H9 (cell line): ENCODE measurements at regions not wholly inside any gene's neighbourhood (a gene's known extent, or its start where the extent isn't known, plus 50 kb on each side); places are given as distances from the start of the nearest gene placed in this dataset.

Experiments
- DNase-seq: peaks from one replicate; pipeline ENCODE4 v3.0.0-alpha.2; 2017
- H2AFZ ChIP-seq: one replicate; pipeline ENCODE4 v1.6.1; 2013; ENCODE audit warnings: mild to moderate bottlenecking, low read length, control low read depth, moderate library complexity
- H2AK5ac ChIP-seq: 2 replicates; pipeline ENCODE4 v1.6.1; 2013; ENCODE audit warnings: low read length, control low read depth, mixed read lengths; ENCODE audit not compliant: insufficient read length
- H2BK120ac ChIP-seq: one replicate; pipeline ENCODE4 v1.6.1; 2013; ENCODE audit warnings: low read depth, mild to moderate bottlenecking, low read length, control low read depth, inconsistent platforms; ENCODE audit not compliant: poor library complexity, severe bottlenecking
- H2BK12ac ChIP-seq: 2 replicates; pipeline ENCODE4 v1.6.1; 2013; ENCODE audit warnings: low read length, control low read depth, mixed read lengths, low read depth; ENCODE audit not compliant: insufficient read length
- H2BK15ac ChIP-seq: 2 replicates; pipeline ENCODE4 v1.6.1; 2013; ENCODE audit warnings: low read depth, low read length, control low read depth
- H2BK20ac ChIP-seq: one replicate; pipeline ENCODE4 v1.6.1; 2013; ENCODE audit warnings: low read depth, mild to moderate bottlenecking, low read length, control low read depth, inconsistent platforms; ENCODE audit not compliant: poor library complexity, severe bottlenecking
- H2BK5ac ChIP-seq: 2 replicates; pipeline ENCODE4 v1.6.1; 2013; ENCODE audit warnings: low read length, control low read depth, mixed read lengths; ENCODE audit not compliant: insufficient read length
- H3K14ac ChIP-seq: 2 replicates; pipeline ENCODE4 v1.6.1; 2013; ENCODE audit warnings: low read length, control low read depth; ENCODE audit not compliant: insufficient read depth
- H3K18ac ChIP-seq: 2 replicates; pipeline ENCODE4 v1.6.1; 2013; ENCODE audit warnings: low read depth, mild to moderate bottlenecking, mixed read lengths, low read length, control low read depth; ENCODE audit not compliant: insufficient read length
- H3K23ac ChIP-seq: 2 replicates; pipeline ENCODE4 v1.6.1; 2013; ENCODE audit warnings: low read length, control low read depth, mixed read lengths, low read depth; ENCODE audit not compliant: insufficient read length
- H3K23me2 ChIP-seq: 2 replicates; pipeline ENCODE4 v1.6.1; 2013; ENCODE audit warnings: low read depth, mild to moderate bottlenecking, mixed read lengths, low read length, control low read depth; ENCODE audit not compliant: insufficient read length, poor library complexity, severe bottlenecking
- H3K27ac ChIP-seq: 2 replicates; pipeline ENCODE4 v1.5.1; 2013; ENCODE audit warnings: low read length, control low read depth, mixed read lengths, low read depth; ENCODE audit not compliant: insufficient read length
- H3K27me3 ChIP-seq: 2 replicates; pipeline ENCODE4 v1.6.1; 2013; ENCODE audit warnings: low read length, control low read depth, inconsistent platforms; ENCODE audit not compliant: insufficient read depth
- H3K4ac ChIP-seq: 2 replicates; pipeline ENCODE4 v1.6.1; 2013; ENCODE audit warnings: low read depth, mild to moderate bottlenecking, control low read depth, inconsistent platforms, low read length, moderate library complexity
- H3K4me1 ChIP-seq: 2 replicates; pipeline ENCODE4 v1.6.1; 2013; ENCODE audit warnings: low read length, control low read depth, inconsistent platforms; ENCODE audit not compliant: insufficient read depth
- H3K4me2 ChIP-seq: 2 replicates; pipeline ENCODE4 v1.6.1; 2013; ENCODE audit warnings: low read length, control low read depth, mixed read lengths; ENCODE audit not compliant: insufficient read length, insufficient read depth
- H3K56ac ChIP-seq: 2 replicates; pipeline ENCODE4 v1.6.1; 2013; ENCODE audit warnings: low read depth, mild to moderate bottlenecking, mixed read lengths, low read length, control low read depth; ENCODE audit not compliant: insufficient read length
- H3K79me1 ChIP-seq: 2 replicates; pipeline ENCODE4 v1.6.1; 2013; ENCODE audit warnings: low read depth, mild to moderate bottlenecking, moderate library complexity, low read length, control low read depth, inconsistent platforms; ENCODE audit not compliant: insufficient read depth, poor library complexity, severe bottlenecking
- H3K79me2 ChIP-seq: 2 replicates; pipeline ENCODE4 v1.6.1; 2013; ENCODE audit warnings: low read length, control low read depth, inconsistent platforms; ENCODE audit not compliant: insufficient read depth
- H3K9ac ChIP-seq: 2 replicates; pipeline ENCODE4 v1.6.1; 2013; ENCODE audit warnings: low read length, control low read depth, mixed read lengths; ENCODE audit not compliant: insufficient read length; ENCODE audit errors: extremely low read depth
- H3K9me3 ChIP-seq: one replicate; pipeline ENCODE4 v1.6.1; 2013; ENCODE audit warnings: low read depth, low read length, inconsistent platforms; ENCODE audit not compliant: control insufficient read depth
- H3T11ph ChIP-seq: one replicate; pipeline ENCODE4 v1.6.1; 2013; ENCODE audit warnings: mild to moderate bottlenecking, low read length, control low read depth, inconsistent platforms
- H4K20me1 ChIP-seq: one replicate; pipeline ENCODE4 v1.6.1; 2013; ENCODE audit not compliant: control insufficient read depth, insufficient read length, insufficient read depth
- H4K5ac ChIP-seq: 2 replicates; pipeline ENCODE4 v1.6.1; 2013; ENCODE audit warnings: low read depth, mild to moderate bottlenecking, mixed read lengths, low read length, control low read depth; ENCODE audit not compliant: insufficient read length
- H4K8ac ChIP-seq: replicated peaks from 2 replicates; pipeline ENCODE4 v1.6.1; 2013; ENCODE audit warnings: low read length, control low read depth, mixed read lengths, low read depth; ENCODE audit not compliant: insufficient read length
- H4K91ac ChIP-seq: 2 replicates; pipeline ENCODE4 v1.6.1; 2013; ENCODE audit warnings: low read depth, mild to moderate bottlenecking, moderate library complexity, mixed read lengths, low read length, control low read depth; ENCODE audit not compliant: insufficient read length
- H3K27ac Mint-ChIP-seq, 3 experiments: 2 replicates in 2 of 3; 3 replicates in 1 of 3; pipeline ENCODE4 v1.8.0; 2020 to 2021; ENCODE audit warnings: mixed read lengths in 3 of 3, mild to moderate bottlenecking in 1 of 3, moderate library complexity in 1 of 3
- H3K27me3 Mint-ChIP-seq: 2 replicates; pipeline ENCODE4 v1.8.0; 2021; ENCODE audit warnings: low read depth, mild to moderate bottlenecking, moderate library complexity, mixed read lengths
- H3K36me3 Mint-ChIP-seq, 3 experiments: 2 replicates in 2 of 3; 3 replicates in 1 of 3; pipeline ENCODE4 v1.8.0; 2020 to 2021; ENCODE audit warnings: low read depth in 3 of 3, mixed read lengths in 3 of 3; ENCODE audit not compliant: insufficient read depth in 1 of 3
- H3K4me1 Mint-ChIP-seq, 2 experiments: 2 replicates each; pipeline ENCODE4 v1.8.0; 2020; ENCODE audit warnings: mixed read lengths in 2 of 2
- H3K4me3 Mint-ChIP-seq, 2 experiments: 2 replicates in 1 of 2; 3 replicates in 1 of 2; pipeline ENCODE4 v1.8.0; 2020 to 2021; ENCODE audit warnings: mild to moderate bottlenecking in 2 of 2, mixed read lengths in 2 of 2, moderate library complexity in 1 of 2
- H3K9me3 Mint-ChIP-seq, 2 experiments: 2 replicates in 1 of 2; 3 replicates in 1 of 2; pipeline ENCODE4 v1.8.0; 2020; ENCODE audit warnings: mild to moderate bottlenecking in 2 of 2, mixed read lengths in 2 of 2, moderate library complexity in 1 of 2
- CTCF ChIP-seq: fragments of 200-600 bp; sonication (generic); conservative IDR thresholded peaks from 3 replicates; pipeline ENCODE4 v1.8.0; 2021; ENCODE audit warnings: antibody characterized with exemption, mild to moderate bottlenecking
- WGBS: extraction: QIAGEN DNeasy Blood & Tissue Kit; methylation state at CpG from one replicate; pipeline ENCODE4 v1.1.7; 2013; ENCODE audit warnings: missing lambda C conversion rate, low lambda C conversion rate, mixed read lengths; ENCODE audit not compliant: insufficient read length; ENCODE audit errors: extremely low coverage; 5-methylcytosine and 5-hydroxymethylcytosine counted together

GRCh38 chr3:189498995-189499704, 132.0 kb upstream of the TP63 start:
- Histone ChIP-seq H3T11ph (no peak overlapping the region), H2BK120ac (no peak overlapping the region), H2AFZ (no peak overlapping the region), H2BK15ac (no peak overlapping the region), H2AK5ac (no peak overlapping the region), H4K8ac (no peak overlapping the region), H3K23me2 (no peaks in the 10 kb centered on the region), H2BK20ac (no peak overlapping the region), H3K79me2 (no peaks in the 10 kb centered on the region), H2BK5ac (no peak overlapping the region), H3K27ac (no peak overlapping the region), H3K18ac (no peak overlapping the region), H3K9ac (no peak overlapping the region), H4K5ac (no peak overlapping the region), H3K23ac (no peak overlapping the region), H4K20me1 (no peaks in the 10 kb centered on the region), H3K4me1 (no peaks in the 10 kb centered on the region), H3K56ac (no peak overlapping the region), H2BK12ac (no peak overlapping the region), H3K4ac (no peak overlapping the region), H3K27me3 (no peaks in the 10 kb centered on the region), H3K9me3 (no peaks in the 10 kb centered on the region), H3K14ac (no peak overlapping the region), H3K4me2 (no peak overlapping the region), H4K91ac (no peak overlapping the region), H3K79me1 (no peaks in the 10 kb centered on the region)
- no peaks in the 10 kb centered on the region for H3K36me3 Mint-ChIP-seq
- H3K4me1 Mint-ChIP-seq, result no peaks in the 10 kb centered on the region
- no peaks in the 10 kb centered on the region for H3K9me3 Mint-ChIP-seq
- no peaks in the 10 kb centered on the region for H3K27me3 Mint-ChIP-seq
- WGBS, result no CpG with 5 or more reads among the region's 4 CpGs
- no peak overlapping the region for H3K27ac Mint-ChIP-seq
- DNase-seq, result no peak
- TF ChIP-seq CTCF, result no peak
- H3K4me3 Mint-ChIP-seq, result no peak overlapping the region
